GM13976 (cell line): ENCODE measurements at regions not wholly inside any gene's neighbourhood (a gene's known extent, or its start where the extent isn't known, plus 50 kb on each side); places are given as distances from the start of the nearest gene placed in this dataset.

ENCODE experiments used
- DNase-seq: peaks from one replicate; pipeline ENCODE4 v3.0.0; 2012; ENCODE audit warnings: low spot score
- in situ Hi-C: fragments of 300-500 bp; cut with MboI; formaldehyde crosslinking; loops from one replicate; pipeline ENCODE4 v1.12.0; 2022; ENCODE audit warnings: low sequenced_read_pairs, mixed read lengths, inconsistent platforms; ENCODE audit not compliant: unreplicated experiment
- TF ChIP-seq, protein P1 (sequence below): IDR thresholded peaks from 2 replicates; pipeline ENCODE4 v1.5.1; 2012; ENCODE audit warnings: borderline replicate concordance, mild to moderate bottlenecking; ENCODE audit not compliant: insufficient read depth; ENCODE audit errors: extremely low read depth, missing control alignments, control extremely low read depth

GRCh38 chr3:54045061-54045815, 77.1 kb upstream of the CACNA2D3 start:
- TF ChIP-seq, protein P1, sequence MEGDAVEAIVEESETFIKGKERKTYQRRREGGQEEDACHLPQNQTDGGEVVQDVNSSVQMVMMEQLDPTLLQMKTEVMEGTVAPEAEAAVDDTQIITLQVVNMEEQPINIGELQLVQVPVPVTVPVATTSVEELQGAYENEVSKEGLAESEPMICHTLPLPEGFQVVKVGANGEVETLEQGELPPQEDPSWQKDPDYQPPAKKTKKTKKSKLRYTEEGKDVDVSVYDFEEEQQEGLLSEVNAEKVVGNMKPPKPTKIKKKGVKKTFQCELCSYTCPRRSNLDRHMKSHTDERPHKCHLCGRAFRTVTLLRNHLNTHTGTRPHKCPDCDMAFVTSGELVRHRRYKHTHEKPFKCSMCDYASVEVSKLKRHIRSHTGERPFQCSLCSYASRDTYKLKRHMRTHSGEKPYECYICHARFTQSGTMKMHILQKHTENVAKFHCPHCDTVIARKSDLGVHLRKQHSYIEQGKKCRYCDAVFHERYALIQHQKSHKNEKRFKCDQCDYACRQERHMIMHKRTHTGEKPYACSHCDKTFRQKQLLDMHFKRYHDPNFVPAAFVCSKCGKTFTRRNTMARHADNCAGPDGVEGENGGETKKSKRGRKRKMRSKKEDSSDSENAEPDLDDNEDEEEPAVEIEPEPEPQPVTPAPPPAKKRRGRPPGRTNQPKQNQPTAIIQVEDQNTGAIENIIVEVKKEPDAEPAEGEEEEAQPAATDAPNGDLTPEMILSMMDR: no peak
- in situ Hi-C loops: no loop called here
- DNase-seq: no peak

DNA sequence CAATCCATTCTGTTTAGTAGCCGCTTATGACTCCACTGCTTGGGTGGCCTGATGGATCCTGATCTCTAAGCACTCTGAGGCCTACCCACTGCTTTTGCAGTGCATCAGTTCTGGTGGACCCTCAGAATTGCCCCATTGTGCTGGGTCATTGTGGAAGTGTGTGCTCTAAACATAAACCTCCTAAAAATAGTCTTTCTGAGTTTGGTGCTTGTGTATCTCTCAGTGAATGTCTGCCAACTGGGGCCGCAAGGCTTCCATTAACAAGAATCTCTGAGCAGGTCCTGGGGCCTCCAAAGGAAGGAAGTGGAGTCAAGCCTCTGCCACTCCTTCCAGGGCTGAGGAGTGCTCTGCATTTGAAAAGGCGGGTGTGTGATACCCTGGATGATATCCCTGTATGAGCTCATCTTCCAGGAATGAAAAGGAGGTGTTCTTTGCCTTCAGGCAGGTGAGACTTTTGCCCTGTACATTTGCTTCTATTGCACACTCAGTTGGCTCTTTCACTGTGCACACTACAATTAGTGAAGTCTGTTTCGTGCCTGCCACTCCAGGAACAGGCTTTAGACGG, 80.0 kb upstream of the CACNA2D3 start:
- in situ Hi-C loops: no loop called here
- TF ChIP-seq, protein P1: no peak
- DNase-seq: no peak

- TF ChIP-seq, protein P1: no peak
- no peak for DNase-seq
- in situ Hi-C loops: no loop called here
These were observed 81.9 kb upstream of the CACNA2D3 start for GRCh38 chr3:54040476-54040875.

DNA sequence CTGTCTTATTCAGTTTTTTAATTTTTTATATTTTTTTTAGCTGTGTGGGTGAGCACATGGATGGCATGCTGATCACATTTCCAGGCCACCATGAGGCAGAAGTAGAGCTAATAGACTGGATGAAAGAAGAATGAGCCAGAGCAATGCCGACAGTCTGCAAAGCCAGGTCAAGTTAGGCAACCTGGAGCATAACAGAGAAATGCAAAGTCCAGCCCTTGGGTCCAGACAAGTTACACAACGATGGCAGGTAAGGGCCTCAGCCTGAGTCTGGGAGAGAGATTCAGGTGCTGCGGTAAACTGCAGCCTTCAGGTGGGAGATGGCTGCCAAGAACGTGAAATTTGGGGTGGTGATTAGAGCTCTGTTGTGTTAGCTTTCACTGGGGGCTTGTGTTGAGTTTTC, 84.0 kb upstream of the CACNA2D3 start:
- no peak for DNase-seq
- TF ChIP-seq, protein P1: no peak
- in situ Hi-C loops: no loop called here

DNA sequence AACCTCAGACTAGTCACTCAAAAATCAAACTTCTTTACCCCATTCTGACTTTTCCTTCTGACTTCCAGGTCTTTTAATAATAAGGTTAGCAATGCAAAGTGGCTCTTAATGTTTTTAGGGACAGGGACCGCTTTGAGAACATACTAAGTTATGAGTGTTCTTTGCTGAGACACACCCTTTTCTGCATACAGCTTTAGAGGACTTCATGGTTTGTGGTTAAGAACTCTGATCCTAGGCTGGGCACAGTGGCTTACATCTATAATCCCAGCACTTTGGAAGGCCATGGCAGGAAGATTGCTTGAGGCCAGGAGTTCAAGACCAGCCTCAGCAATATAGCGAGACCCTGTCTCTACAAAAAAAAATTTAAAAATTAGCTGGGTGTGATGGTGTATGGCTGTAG, 85.8 kb upstream of the CACNA2D3 start:
- DNase-seq: no peak
- TF ChIP-seq, protein P1: no peak
- in situ Hi-C loops: no loop called here

DNA sequence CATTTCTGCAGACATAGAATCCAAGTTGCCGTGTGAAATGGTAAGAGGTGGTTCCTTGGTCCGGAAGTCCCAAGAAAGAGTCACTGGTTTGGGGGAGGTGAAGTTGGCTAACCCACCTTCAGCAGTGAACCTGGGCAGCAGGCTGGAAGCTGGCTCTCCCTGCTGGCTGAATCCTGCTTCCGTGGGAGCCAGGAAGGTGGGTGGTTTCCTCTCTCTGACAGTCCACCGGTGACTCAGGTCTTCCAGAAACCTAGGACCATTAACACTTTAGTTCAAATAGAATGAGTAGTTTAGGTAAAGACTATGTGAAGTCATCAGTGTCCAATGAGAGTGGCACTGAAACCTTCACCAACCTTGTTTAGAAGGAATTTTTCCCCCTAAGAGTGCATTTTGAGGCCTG, 87.4 kb upstream of the CACNA2D3 start:
- in situ Hi-C loops: no loop called here
- TF ChIP-seq, protein P1: no peak
- DNase-seq: no peak
